B cell (primary cell): ENCODE measurements at regions not wholly inside any gene's neighbourhood (a gene's known extent, or its start where the extent isn't known, plus 50 kb on each side); places are given as distances from the start of the nearest gene placed in this dataset.

Source experiments
- ATAC-seq: fragments of 200-7000 bp; cut with Tn5 transposase; one replicate; pipeline ENCODE4 v1.10.0; 2021; ENCODE audit warnings: low read depth, mild to moderate bottlenecking, moderate number of reproducible peaks, moderate library complexity
- CTCF ChIA-PET: fragments of 350-600 bp; sonication (Branson Sonifier 250); formaldehyde crosslinking; loops from one replicate; lab custom pipeline; 2021; ENCODE audit warnings: antibody characterized with exemption, inconsistent platforms; lab: Charles Lee
- POLR2A ChIA-PET: fragments of 350-600 bp; sonication (Branson Sonifier 250); formaldehyde crosslinking; loops from one replicate; lab custom pipeline; 2021; ENCODE audit warnings: antibody characterized with exemption; lab: Charles Lee
- DNase-seq: peaks from one replicate; pipeline ENCODE4 v3.0.0; 2013
- H2AFZ ChIP-seq: 2 replicates; pipeline ENCODE4 v1.6.1; 2012; ENCODE audit warnings: mild to moderate bottlenecking, low read depth, low read length; ENCODE audit not compliant: insufficient read depth, poor library complexity, severe bottlenecking
- H3K27ac ChIP-seq, 2 donors: 1 replicate in 1 of 2; 2 replicates in 1 of 2; pipeline ENCODE4 v1.5.1; 2012 to 2013; ENCODE audit warnings: low read length in 2 of 2, mild to moderate bottlenecking in 2 of 2, moderate library complexity in 1 of 2
- H3K27me3 ChIP-seq, 4 experiments: fragments of 200-600 bp in 1 of 4; sonication (generic) in 1 of 4; replicated peaks in 1 of 4; 1 replicate in 2 of 4; 2 replicates in 2 of 4; pipeline versions ENCODE4 v1.6.1 to v1.7.0; 2013 to 2016; ENCODE audit warnings: low read length in 3 of 4, mild to moderate bottlenecking in 2 of 4, mixed read lengths in 1 of 4, moderate library complexity in 1 of 4; ENCODE audit not compliant: insufficient read depth in 4 of 4, control insufficient read depth in 3 of 4; ENCODE audit errors: control extremely low read depth in 1 of 4
- H3K36me3 ChIP-seq, 2 experiments: replicated peaks in 1 of 2; 1 replicate in 1 of 2; 2 replicates in 1 of 2; pipeline versions ENCODE4 v1.6.1 to v1.7.1; 2013; ENCODE audit warnings: low read length in 1 of 2; ENCODE audit not compliant: insufficient read depth in 2 of 2, control insufficient read depth in 1 of 2; ENCODE audit errors: control extremely low read depth in 1 of 2, extremely low read depth in 1 of 2
- H3K4me1 ChIP-seq, 2 donors: fragments of 200-600 bp in 1 of 2; sonication (generic) in 1 of 2; 1 replicate in 1 of 2; 2 replicates in 1 of 2; pipeline versions ENCODE4 v1.5.1 to v1.6.1; 2013 to 2017; ENCODE audit warnings: low read length in 2 of 2; ENCODE audit not compliant: control insufficient read depth in 2 of 2, insufficient read depth in 2 of 2
- H3K4me2 ChIP-seq: replicated peaks from 2 replicates; pipeline ENCODE3; 2012; ENCODE audit warnings: mild to moderate bottlenecking, low read depth, low read length; ENCODE audit not compliant: poor library complexity, severe bottlenecking
- H3K4me3 ChIP-seq, 5 experiments: fragments of 200-600 bp in 1 of 5; sonication (generic) in 1 of 5; 1 replicate in 3 of 5; 2 replicates in 2 of 5; pipeline versions ENCODE4 v1.5.1 to v1.7.0; 2011 to 2016; ENCODE audit warnings: low read length in 4 of 5, mild to moderate bottlenecking in 4 of 5, low read depth in 2 of 5, control low read depth in 1 of 5, moderate library complexity in 1 of 5; ENCODE audit not compliant: insufficient read depth in 1 of 5; ENCODE audit errors: control extremely low read depth in 1 of 5, extremely low read depth in 1 of 5
- H3K79me2 ChIP-seq: fragments of 200-600 bp; sonication (generic); one replicate; pipeline ENCODE4 v1.6.0; 2016; ENCODE audit warnings: low read length; ENCODE audit not compliant: control insufficient read depth, insufficient read depth
- H3K9ac ChIP-seq: fragments of 200-600 bp; sonication (generic); 2 replicates; pipeline ENCODE4 v1.6.1; 2017; ENCODE audit warnings: mild to moderate bottlenecking, low read length, moderate library complexity
- H3K9me3 ChIP-seq, 3 donors: one replicate each; pipeline versions ENCODE4 v1.6.1 to v1.7.1; 2013; ENCODE audit warnings: low read length in 2 of 3; ENCODE audit not compliant: control insufficient read depth in 2 of 3, insufficient read depth in 1 of 3; ENCODE audit errors: control extremely low read depth in 1 of 3
- H4K20me1 ChIP-seq: 2 replicates; pipeline ENCODE4 v1.6.0; 2012; ENCODE audit warnings: mild to moderate bottlenecking, low read length; ENCODE audit not compliant: insufficient read depth, control insufficient read depth, poor library complexity, severe bottlenecking
- H3K27ac Mint-ChIP-seq: one replicate; pipeline ENCODE4 v1.8.0; 2021; ENCODE audit warnings: mixed read lengths
- H3K27me3 Mint-ChIP-seq: one replicate; pipeline ENCODE4 v1.8.0; 2021; ENCODE audit warnings: mixed read lengths
- H3K4me1 Mint-ChIP-seq: one replicate; pipeline ENCODE4 v1.8.0; 2021; ENCODE audit warnings: mixed read lengths
- H3K4me3 Mint-ChIP-seq: one replicate; pipeline ENCODE4 v1.8.0; 2021; ENCODE audit warnings: mixed read lengths
- H3K9me3 Mint-ChIP-seq: one replicate; pipeline ENCODE4 v1.8.0; 2022; ENCODE audit warnings: mixed read lengths; ENCODE audit not compliant: insufficient read depth
- EZH2 ChIP-seq: IDR thresholded peaks from 2 replicates; pipeline ENCODE4 v1.6.1; 2012; ENCODE audit warnings: borderline replicate concordance, low read depth, mild to moderate bottlenecking, moderate library complexity, low read length; ENCODE audit not compliant: insufficient read depth, poor library complexity, severe bottlenecking
- WGBS: methylation state at CpG from one replicate; pipeline ENCODE4 v1.1.5; 2013; ENCODE audit warnings: missing lambda C conversion rate; ENCODE audit not compliant: insufficient coverage; 5-methylcytosine and 5-hydroxymethylcytosine counted together
- intact Hi-C: fragments of 100-400 bp; cut with micrococcal nuclease; formaldehyde crosslinking; loops from one replicate; pipeline ENCODE4 v1.10.0; 2022
- TF ChIP-seq, protein P1 (sequence below): fragments of 200-600 bp; IDR thresholded peaks from one replicate; pipeline ENCODE4 v1.8.0; 2022; ENCODE audit warnings: antibody characterized with exemption, mild to moderate bottlenecking

DNA sequence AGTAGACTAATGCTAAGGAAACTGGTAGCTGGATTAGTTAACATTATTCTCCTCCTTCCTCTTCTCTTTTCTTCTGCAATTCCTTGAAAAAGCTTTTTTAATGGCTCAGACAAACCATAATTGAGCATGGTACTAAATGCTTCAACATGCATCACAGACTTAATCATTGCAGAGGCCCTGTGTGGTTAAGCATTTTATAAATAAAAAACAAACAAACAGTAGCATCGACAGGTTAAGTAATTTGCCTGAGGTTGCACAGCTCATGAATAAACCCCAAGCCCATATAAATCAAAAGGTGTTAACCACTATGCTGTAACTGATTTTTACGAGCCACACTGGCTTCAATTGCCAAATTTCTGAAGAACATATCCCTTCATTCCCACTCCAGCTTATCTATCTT lies 462.1 kb downstream of the LMO4 start:
- no peak overlapping the region for H2AFZ ChIP-seq
- CTCF ChIA-PET = interaction anchor here (0.7 kb wide), 1 partner anchor 163 kb away, joined by 3 read pairs; no protein-coding TSS in a partner anchor

GRCh38 chr1:87791931-87792740 lies 463.5 kb downstream of the LMO4 start:
- H3K9me3 ChIP-seq = no peaks in the 10 kb centered on the region
- no peak for ATAC-seq
- POLR2A ChIA-PET = no interaction called here
- no peaks in the 10 kb centered on the region for H3K27me3 ChIP-seq
- H3K4me1 Mint-ChIP-seq = no peaks in the 10 kb centered on the region
- intact Hi-C loops = no loop called here
- H3K27ac ChIP-seq = no peak overlapping the region
- no peak overlapping the region for H3K4me3 ChIP-seq
- H3K79me2 ChIP-seq = no peaks in the 10 kb centered on the region
- CTCF ChIA-PET = interaction anchor here (1.2 kb wide), 1 partner anchor 466 kb away, joined by 3 read pairs; no protein-coding TSS in a partner anchor
- H3K27ac Mint-ChIP-seq = no peak overlapping the region
- no peaks in the 10 kb centered on the region for H3K27me3 Mint-ChIP-seq
- no peaks in the 10 kb centered on the region for H3K36me3 ChIP-seq
- H4K20me1 ChIP-seq = no peaks in the 10 kb centered on the region
- no peak overlapping the region for H3K4me3 Mint-ChIP-seq
- TF ChIP-seq EZH2 = no peak
- TF ChIP-seq, protein P1, sequence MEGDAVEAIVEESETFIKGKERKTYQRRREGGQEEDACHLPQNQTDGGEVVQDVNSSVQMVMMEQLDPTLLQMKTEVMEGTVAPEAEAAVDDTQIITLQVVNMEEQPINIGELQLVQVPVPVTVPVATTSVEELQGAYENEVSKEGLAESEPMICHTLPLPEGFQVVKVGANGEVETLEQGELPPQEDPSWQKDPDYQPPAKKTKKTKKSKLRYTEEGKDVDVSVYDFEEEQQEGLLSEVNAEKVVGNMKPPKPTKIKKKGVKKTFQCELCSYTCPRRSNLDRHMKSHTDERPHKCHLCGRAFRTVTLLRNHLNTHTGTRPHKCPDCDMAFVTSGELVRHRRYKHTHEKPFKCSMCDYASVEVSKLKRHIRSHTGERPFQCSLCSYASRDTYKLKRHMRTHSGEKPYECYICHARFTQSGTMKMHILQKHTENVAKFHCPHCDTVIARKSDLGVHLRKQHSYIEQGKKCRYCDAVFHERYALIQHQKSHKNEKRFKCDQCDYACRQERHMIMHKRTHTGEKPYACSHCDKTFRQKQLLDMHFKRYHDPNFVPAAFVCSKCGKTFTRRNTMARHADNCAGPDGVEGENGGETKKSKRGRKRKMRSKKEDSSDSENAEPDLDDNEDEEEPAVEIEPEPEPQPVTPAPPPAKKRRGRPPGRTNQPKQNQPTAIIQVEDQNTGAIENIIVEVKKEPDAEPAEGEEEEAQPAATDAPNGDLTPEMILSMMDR = no peak
- H3K9me3 Mint-ChIP-seq = no peaks in the 10 kb centered on the region
- DNase-seq = no peak
- H3K4me2 ChIP-seq = no peak overlapping the region
- no peak overlapping the region for H2AFZ ChIP-seq
- WGBS = 100% methylated on average over 2 of the region's 3 CpGs
- H3K9ac ChIP-seq = no peak overlapping the region
- H3K4me1 ChIP-seq = no peaks in the 10 kb centered on the region

More for the DNA sequence above, 462.1 kb downstream of the LMO4 start:
- Histone ChIP-seq H3K4me1 (no peaks in the 10 kb centered on the region), H3K4me2 (no peak overlapping the region), H3K27ac (no peak overlapping the region), H3K9ac (no peak overlapping the region), H3K79me2 (no peaks in the 10 kb centered on the region), H3K9me3 (no peaks in the 10 kb centered on the region), H3K4me3 (no peak overlapping the region), H3K36me3 (no peaks in the 10 kb centered on the region), H3K27me3 (no peaks in the 10 kb centered on the region), H4K20me1 (no peaks in the 10 kb centered on the region)
- ATAC-seq = no peak
- no peak for DNase-seq
- POLR2A ChIA-PET = no interaction called here
- no peak for TF ChIP-seq EZH2
- TF ChIP-seq, protein P1 = no peak
- Mint-ChIP-seq H3K4me1 (no peaks in the 10 kb centered on the region), H3K27ac (no peak overlapping the region), H3K9me3 (no peaks in the 10 kb centered on the region), H3K4me3 (no peak overlapping the region), H3K27me3 (no peaks in the 10 kb centered on the region)
- WGBS = 75% methylated on average over 2 of the region's 2 CpGs
- intact Hi-C loops = no loop called here
